GM21447 (cell line): ENCODE measurements at regions not wholly inside any gene's neighbourhood (a gene's known extent, or its start where the extent isn't known, plus 50 kb on each side); places are given as distances from the start of the nearest gene placed in this dataset.
"Not testable (repeated sequence)": the region's sequence is repeated elsewhere in the genome, so short reads cannot be mapped to it uniquely, and the experiment has no call there.

Experiments
- ATAC-seq: cut with Tn5 transposase; IDR thresholded peaks from one replicate; pipeline ENCODE4 v1.9.1; 2021; ENCODE audit not compliant: unreplicated experiment

DNA sequence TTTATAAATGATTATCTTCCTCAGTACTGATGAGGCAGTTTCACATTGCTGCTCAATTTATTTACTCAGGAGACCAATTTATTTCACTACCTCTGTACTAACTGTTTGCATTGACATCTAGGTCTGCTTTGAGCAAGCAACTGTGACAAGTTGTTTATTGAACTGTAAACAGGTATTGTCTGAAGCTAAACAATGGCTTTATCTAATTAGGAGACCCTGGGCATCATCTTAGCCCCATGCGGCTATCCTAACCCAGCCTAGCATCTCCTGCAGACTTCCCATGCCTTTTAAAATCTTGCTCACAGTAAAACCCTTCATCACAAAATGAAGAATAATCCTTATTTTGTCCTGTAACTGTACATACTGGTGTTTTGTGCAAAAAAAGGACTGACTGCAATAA, 348.2 kb downstream of the RWDD3 start:
- ATAC-seq = no peak

DNA sequence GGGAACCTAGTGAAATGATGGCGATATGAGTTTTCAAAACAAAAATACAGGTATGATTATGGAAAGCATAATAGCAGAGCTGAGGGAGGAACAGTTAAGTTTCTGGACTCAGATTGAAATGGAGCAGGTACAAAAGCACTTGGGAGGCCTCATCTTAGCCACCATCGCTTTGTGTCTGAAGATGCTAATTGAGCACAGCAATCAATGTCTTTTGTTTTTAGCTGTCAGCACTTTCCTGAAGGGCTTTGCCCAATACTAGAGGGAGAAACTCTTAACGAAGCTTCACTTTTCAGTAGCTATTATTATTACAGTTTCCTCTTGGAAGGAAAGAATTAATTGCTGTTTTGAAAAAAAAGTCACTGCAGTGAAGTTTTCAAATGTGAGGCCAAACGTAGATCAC, 348.7 kb downstream of the RWDD3 start:
- ATAC-seq = no peak

DNA sequence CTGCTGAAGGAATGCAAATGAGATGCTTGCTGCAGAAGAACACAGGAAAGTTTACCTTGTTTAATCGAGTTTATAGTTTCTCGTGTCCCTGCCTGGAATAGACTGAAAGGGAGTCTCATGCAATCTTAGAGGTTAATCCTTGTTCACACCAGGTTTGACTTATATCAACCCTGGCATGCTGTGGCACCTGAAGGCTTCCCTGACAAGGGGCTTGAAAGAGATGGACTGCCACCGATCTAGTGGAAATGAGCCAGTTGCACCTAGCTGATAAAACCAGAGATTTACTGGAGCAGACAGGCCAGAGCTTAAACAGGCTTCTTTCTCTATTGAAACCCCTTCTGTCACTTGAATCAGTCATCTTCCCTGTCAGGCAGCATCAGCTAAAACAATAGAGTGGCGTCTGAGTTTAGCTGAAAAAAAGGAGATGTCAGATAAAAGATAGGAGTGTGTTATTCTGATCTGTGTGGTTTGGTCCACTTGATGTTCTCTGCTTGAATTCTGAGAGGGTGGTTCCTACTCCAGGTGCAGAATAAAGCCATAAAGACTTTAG, 349.7 kb downstream of the RWDD3 start:
- ATAC-seq = no peak

DNA sequence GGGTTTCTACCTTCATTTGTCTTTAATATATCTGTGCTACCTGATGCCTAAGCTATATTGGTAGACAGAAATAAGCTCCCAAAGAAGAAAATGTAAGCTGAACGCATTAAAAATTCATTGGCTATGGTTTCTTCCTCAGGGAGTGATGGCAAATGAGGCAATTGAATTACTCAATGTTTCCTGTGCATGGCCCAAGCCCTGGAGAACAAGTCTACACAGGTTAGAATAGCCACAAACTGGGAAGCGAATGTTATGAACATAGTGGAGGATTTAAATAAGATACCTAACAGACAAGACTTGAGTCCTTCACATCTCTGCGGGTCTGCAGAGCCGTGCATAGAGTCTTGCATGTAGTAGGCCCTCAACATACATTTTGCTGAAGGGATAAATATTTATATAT, 350.3 kb downstream of the RWDD3 start:
- no peak for ATAC-seq

DNA sequence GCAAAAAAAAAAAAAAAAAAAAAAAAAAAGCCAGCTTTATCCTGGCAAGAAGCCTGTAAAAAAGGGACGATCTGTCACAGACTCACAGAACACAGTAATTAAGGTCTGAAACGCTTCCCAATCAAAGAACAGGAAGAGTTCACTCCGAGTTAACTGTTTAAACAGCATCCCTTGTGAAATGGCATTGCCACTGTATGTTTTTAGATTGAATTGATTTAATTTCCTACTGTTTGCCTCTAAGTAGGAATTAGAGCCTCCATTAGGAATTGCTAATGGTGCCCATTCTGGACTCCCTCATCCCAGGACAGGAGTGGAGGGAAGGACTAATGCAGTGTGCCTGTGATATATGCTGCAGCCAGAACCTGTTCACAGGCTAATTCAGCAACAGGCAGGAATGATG, 370.8 kb downstream of the RWDD3 start:
- ATAC-seq = no peak

DNA sequence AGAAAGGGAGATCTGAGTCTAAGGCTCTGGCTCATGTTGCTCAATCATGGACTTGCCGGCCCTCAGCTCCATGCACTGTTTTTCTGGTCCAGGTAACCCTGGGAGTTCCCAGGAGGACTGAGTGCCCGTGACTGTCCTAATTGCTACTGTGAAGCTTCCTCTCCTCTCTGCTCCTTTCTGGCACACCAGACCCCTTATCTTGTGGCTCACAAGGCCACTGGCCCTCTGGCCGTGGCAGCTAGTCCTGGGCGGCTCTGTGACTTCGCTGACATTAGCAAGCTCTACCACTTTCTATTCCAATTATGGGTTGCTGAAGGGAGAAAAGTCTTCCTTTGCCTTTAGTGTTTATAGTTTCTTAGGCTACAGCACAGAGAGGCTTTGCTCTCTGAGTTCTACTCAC, 380.2 kb downstream of the RWDD3 start:
- no peak for ATAC-seq

DNA sequence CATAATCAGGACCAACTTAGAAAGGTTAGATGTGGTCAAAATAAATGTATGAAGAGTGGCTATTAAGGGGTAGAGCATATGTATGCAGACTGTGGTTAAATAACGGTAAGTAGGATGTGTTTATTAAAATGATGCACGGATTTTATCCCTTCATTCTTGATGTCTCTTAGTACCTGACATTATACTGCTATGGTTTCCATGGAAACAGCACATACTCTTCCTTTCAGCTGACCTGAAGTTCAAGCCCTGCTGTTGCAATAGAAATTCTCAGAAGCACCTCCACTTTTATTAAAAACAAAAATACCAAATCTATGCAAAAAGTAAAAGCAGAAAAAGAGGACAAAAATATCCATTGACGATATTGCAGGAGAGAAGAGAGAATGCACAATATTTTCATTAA, 381.4 kb downstream of the RWDD3 start:
- ATAC-seq = no peak

DNA sequence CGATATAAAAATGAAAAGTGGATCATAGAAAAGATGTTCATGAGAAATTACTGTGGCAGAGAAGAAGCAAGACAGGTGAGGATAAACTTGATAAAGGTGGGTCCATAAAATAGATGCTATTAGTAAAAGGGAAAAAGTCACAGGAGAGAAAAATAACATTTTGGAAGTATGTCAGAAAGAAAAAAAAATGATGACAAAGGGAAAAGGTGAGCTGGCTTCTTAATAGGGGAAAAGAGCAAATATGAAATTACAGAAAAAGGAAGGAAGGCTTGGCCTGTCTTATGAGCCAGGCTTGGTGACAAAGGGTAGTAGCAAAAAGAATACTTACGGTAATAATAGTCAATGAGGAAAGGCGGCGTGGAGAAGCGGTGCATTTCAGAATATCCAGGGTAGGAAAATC, 386.1 kb downstream of the RWDD3 start:
- ATAC-seq = no peak

DNA sequence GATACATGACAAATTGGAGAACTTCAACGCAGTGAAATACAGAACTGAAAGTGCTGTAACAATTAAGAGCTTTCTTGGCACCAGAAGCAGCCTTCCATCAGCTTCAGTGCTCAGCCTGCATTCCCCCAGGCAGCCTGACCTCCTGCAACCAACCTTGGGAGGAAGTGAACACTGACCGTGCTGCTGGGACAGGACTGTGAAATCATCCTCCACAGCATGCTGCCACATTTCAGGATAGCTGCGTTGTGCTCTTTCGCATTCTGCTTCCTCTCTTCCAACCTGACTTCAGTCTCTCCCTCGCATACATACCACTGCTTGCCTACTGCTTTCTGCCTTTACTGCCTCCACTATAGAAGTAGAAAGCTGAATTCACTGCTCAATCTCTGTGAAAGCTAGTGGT, 388.6 kb downstream of the RWDD3 start:
- ATAC-seq = no peak

DNA sequence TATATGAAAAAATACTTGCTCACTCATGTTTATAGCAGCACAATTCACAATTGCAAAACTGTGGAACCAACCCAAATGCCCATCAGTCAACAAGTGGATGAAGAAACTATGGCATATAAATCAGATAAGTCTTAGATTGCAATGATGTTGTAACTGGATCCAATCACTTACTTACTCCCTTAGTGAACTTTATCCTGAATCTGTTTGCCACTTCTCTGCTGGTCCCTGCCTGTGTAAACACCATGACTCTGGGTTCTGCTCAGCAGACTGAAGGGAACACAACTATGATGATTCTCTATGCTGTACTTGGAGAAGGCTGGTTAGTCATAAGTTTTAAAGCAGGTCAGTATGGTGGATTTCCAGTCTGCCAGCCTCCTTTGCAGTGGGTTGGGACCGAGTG, 391.2 kb downstream of the RWDD3 start:
- ATAC-seq = no peak

DNA sequence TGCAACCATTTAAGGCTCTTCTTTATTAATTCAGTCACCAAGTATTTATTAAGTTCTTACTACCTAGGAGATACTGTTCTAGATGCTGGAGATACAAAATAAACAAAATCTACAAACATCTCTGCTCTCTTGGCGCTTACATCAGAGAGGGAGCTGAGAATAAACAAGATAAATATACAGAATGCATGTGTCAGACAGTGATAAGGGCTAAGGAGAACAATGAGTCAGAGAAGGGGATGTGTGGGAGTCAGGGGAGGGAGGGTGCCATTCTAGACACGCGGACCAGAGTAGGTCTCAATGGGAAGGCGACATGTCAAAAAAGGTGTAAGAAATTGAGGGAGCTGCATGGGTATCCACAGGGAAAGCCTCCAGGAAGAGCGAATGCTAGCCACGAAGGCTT, 393.2 kb downstream of the RWDD3 start:
- no peak for ATAC-seq

DNA sequence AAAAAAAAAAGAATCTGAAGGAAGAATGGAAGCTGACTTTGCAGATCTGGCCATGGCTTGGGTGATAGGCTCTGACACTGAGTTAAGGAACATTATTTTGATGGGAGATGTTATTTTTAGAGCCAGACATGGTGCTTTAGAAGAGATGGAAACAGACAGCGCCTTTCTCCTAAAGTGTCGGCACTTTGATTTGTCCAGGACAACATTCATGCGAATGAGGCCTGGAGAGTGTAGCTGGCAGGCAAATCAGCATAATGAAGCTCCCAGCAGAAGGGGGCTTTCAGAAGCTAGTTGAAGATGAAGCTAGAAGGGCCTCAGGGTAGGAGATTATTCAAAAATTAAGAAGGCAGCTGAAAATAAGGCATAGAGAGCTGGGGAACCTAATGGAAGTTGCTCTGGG, 397.7 kb downstream of the RWDD3 start:
- no peak for ATAC-seq

DNA sequence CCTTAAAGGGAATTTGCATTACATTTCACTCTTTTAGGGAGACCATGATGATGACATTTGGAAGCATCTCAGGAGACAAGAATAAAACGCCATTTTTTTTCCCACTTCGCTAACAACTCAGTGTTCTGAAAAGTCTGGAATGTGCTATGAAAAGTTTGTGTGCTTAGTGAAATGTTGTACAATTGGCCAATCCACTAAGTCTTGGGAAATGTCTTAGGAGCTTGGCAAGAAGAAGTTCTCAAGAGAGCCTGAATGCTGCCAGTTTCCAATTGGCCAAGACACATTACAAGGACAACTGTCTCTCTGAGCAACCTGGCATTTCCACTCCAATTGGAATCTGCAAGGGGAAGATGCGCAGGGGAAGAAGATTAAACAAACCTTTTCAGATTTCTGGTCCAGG, 401.8 kb downstream of the RWDD3 start:
- no peak for ATAC-seq

DNA sequence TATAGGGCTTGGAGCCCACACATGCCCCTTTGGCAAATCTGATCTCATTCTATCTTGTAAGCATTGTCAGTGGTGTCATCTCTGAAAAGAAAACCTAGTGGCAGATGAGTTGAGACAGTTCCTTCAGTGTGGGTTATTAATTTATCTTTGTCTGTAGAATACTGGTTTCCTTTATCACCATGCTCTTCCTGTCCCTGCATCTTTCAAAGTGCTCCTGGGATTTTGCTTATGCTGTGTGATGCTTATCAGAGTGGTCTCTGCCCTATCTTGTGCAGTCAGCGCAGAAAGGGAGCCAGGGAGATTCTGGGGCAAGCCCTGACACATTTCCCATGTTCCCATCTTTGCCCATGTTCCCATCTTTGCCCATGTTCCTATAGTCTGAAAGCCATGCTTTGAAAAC, 402.9 kb downstream of the RWDD3 start:
- ATAC-seq = no peak

DNA sequence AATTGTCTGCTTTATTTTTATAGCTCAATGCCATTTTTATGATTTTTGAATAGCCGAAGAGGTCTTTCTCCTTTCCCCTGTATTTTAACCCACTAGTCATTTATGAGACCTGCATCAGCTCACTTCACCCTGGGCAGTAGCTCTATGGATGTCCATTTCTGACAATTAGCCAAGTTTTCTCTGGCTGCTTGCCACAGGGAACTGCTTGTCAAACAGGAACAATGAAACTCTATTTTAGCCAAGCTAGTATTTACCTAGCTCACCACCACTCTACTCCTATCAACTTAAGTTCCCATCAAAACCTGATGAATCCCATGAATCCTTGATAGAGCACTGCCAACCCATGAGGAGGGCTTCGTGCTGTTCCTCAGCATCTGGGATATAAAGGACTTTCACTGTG, 406.7 kb downstream of the RWDD3 start:
- ATAC-seq = no peak

DNA sequence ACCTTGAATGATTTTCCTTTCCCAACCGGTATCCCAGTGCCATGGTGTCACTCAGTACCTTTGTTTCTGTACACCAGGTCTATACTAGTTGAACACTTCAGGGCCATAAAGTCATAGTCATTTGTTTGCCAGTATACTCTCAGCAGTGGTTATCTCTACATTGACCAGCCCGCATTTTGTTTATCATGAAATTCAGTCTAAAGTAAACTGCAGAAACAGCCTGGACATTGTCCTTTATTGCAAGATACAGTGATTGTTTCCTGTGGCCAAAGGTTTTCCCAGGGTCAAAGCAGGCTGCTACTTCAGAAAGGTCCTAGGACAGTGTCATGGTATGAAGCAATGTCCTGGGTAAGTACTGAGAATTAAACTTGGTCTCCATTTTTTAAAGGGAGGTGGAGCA, 407.4 kb downstream of the RWDD3 start:
- no peak for ATAC-seq

DNA sequence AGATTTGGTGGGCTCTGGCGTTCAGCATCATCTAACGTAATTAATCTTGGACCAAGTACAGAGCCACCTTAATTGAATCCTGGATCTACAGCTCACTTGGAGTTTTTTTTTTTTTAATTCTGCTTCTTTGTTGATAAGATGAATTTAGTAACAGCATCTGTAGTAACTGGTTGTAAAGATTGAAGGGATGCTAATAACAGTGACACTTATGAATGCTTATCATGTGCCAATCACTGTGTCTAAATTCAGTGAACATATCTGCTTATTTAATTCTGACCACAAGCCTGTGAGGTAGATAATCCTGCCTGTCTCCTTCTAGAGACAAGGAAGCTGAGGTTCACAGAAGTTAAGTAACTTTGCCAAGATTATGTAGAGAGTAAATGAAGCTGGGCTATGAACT, 408.0 kb downstream of the RWDD3 start:
- no peak for ATAC-seq

DNA sequence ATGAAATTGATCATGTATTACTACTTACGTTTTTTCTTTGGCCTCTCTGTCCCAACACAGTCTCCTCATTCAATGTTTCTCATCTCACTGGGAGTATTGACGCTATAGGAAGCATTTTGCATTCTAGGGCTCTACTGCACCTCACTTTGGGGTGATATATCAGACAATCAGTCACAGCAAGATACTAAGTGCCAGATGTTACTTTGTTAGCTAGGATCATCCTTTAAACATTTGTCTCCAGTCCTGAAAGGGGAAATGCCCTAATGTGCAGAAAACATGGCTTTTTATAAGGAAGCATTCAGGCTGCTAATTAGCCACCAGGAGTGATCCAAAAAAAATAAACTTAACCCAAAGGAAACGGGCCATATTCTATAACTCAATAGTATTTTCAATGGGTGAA, 409.1 kb downstream of the RWDD3 start:
- no peak for ATAC-seq

DNA sequence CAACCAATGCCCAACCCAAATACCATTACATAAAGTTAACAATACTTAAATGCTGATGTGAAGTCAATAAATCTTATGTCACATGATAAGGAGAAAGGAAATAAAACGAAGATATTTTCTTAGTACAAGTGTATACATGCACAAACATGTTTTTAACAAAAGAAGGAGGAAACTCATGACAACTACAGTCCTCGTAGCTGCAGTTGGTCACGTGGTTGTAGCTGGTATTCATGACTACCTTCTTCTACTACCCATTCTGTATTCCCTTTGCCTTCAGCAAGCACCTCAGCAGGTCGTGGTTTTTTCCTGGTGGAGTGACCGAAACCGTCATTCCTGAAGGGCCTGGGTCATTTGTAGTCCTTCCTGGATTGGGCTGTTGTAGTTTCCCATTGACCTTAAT, 411.1 kb downstream of the RWDD3 start:
- ATAC-seq = not testable (repeated sequence)

DNA sequence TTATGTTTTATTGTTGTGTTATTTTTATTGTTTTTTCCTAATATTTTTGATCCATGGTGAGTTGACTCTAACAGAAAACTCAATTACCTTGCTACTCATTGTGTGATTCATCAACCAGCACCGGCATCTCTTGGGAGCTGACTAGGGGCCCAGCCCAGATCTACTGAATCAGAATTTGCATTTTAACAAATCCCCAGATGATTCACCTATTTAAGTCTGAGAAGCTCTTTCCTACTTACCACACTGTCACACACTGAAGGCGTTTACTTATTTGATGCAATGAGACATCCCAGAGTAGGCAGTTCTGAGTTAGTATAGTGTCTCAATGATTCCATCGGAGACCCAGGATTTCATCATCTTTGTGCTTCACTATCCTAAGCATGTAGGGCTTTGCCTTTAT, 416.6 kb downstream of the RWDD3 start:
- ATAC-seq = no peak

DNA sequence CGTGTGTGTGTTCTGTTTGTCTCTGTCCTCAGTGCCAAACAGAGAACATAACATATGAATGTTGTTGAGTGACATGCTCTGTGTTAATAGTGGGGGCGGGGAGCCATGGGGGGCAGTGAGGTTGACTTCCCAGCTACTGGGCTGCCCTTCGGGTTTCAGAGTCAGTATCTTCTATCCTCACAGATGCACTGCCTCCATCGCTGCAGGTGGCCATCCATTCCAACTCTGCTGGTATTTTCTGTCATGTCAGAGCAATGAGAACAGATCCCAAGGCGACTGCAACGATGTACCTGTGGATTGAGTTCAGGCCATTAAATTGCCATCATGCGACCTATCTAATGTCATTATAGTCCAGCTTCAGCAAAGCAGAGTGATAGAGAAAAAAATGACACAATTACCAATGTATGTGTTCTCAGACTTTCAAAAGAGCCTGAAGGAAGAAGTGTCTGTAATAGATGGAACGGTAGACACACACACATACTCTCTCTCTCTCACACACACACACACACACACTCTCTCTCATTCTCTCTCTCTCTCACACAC, 418.5 kb downstream of the RWDD3 start:
- ATAC-seq = no peak

DNA sequence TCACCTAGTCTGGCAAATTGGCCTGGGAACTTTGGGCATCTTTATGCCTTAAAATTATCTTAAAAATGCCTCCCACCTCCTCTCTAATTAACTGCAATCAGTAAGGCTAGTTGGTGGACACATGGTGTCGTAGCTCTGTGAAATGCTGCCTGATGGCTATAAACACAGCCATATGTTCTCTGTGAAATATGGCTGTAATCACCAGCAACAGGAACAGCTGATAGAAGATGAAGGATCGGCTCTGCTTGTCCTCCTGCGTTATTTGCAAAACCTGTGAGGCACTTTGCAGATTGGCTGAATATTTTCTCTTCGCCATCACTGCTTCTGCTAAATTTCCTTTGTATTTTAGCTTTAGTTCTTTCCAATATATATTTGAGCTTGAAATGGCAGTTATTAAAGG, 419.6 kb downstream of the RWDD3 start:
- ATAC-seq = no peak

DNA sequence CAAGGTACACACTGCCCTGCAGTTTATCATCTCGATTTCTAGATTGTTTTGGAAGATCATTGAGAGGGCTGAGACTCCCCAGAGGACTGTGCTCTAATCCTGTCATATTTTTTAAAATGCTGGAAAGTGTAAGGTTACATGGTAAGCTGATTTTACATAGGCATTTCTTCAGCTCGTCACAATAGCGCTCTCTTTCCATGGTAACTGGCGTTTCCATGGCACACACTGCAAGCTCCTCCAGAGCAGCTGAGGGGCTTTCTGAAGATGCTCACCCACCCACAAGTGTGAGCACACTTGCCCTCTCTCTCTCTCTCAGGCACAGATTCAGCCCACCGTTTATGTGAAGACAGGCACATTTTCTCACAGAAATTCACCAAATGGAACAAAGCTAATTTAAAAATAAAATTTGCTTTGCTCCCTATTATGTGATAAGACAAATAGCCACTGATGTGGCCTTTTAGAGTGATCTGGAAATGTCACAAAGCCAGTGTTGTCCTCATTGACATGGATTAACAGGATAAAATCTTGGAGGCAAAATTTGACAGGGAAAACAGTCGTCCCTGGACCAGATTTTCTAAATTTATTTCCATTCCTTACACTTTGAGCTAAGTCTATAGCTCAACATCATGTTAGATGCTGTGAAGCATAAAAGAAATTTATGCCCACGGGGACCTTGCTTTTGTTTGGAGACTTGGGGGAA, 421.5 kb downstream of the RWDD3 start:
- ATAC-seq = no peak
